ENCODE measurements at regions not wholly inside any gene's neighbourhood (a gene's known extent, or its start where the extent isn't known, plus 50 kb on each side); places are given as distances from the start of the nearest gene placed in this dataset.

- DNase-seq (ENCODE audit: low read depth in 1 of 2, low spot score in 1 of 2) (no peak), FAIRE-seq (no peak), ATAC-seq (no peak)
- Histone ChIP-seq H3K9me3 (peaks cover 11% of the 10 kb centered on the region; the same call in 2 of the 3 replicates), H3K4me2 (no peak overlapping the region), H3K4me1 (no peaks in the 10 kb centered on the region), H3K4me3 (no peak overlapping the region), H3K27ac (no peak overlapping the region)
- ChIA-PET CTCF (interaction anchor here (2.0 kb wide), 1 partner anchor 9 kb away, joined by 4 read pairs; no protein-coding TSS in a partner anchor), POLR2A (no interaction called here)
- WGBS (ENCODE audit: missing lambda C conversion rate) = 66% methylated on average over 2 of the region's 2 CpGs
- TF ChIP-seq KDM5A (IDR thresholded peaks at IDR 0.05) (no peak), ZC3H11A (IDR thresholded peaks at IDR 0.05) (no peak), ELK1 (IDR thresholded peaks at IDR 0.05; ENCODE audit: low read depth, low read length) (no peak), ZSCAN20 (CRISPR knock-in tag; IDR thresholded peaks at IDR 0.05) (no peak), CBX8 (IDR thresholded peaks at IDR 0.05) (no peak), MAFK (IDR thresholded peaks at IDR 0.05; ENCODE audit: partially characterized antibody) (no peak), CTCF (IDR thresholded peaks at IDR 0.05) (no peak), NPAS2 (CRISPR knock-in tag; IDR thresholded peaks at IDR 0.05; ENCODE audit: borderline replicate concordance) (no peak), POLR2AphosphoS2 (conservative IDR thresholded peaks at IDR 0.05; ENCODE audit: low read length) (no peak), FOSL2 (IDR thresholded peaks at IDR 0.05) (no peak), FOSL2 (CRISPR knock-in tag; IDR thresholded peaks at IDR 0.05) (no peak), HOXB13 (CRISPR knock-in tag; IDR thresholded peaks at IDR 0.05; ENCODE audit: low read depth) (no peak), RNF2 (IDR thresholded peaks at IDR 0.05; ENCODE audit: borderline replicate concordance, low read depth) (no peak), EHF (CRISPR knock-in tag; IDR thresholded peaks at IDR 0.05) (no peak), E2F6 (IDR thresholded peaks at IDR 0.05; ENCODE audit: borderline replicate concordance, low read depth) (no peak), MYC (IDR thresholded peaks at IDR 0.05; ENCODE audit: borderline replicate concordance, low read length) (no peak), RFX5 (IDR thresholded peaks at IDR 0.05) (no peak), EP300 (IDR thresholded peaks at IDR 0.05) (no peak), HMGXB4 (CRISPR knock-in tag; IDR thresholded peaks at IDR 0.05; ENCODE audit: borderline replicate concordance) (no peak), REST (IDR thresholded peaks at IDR 0.05) (no peak)
Measured at GRCh38 chr10:31702005-31702404, 226.6 kb downstream of the ARHGAP12 start.
